Astrocyte (in vitro differentiated cells and primary cell): ENCODE measurements at regions not wholly inside any gene's neighbourhood (a gene's known extent, or its start where the extent isn't known, plus 50 kb on each side); places are given as distances from the start of the nearest gene placed in this dataset.
"Not testable (repeated sequence)": the region's sequence is repeated elsewhere in the genome, so short reads cannot be mapped to it uniquely, and the experiment has no call there.

ENCODE experiments used
- DNase-seq: peaks from one replicate; pipeline ENCODE4 v3.0.0-alpha.2; 2010; ENCODE audit warnings: low read depth
- FAIRE-seq: peaks from 2 replicates; lab custom pipeline; 2011; peaks lifted over from hg19 to GRCh38; lab: Jason Lieb, UNC
- H2AFZ ChIP-seq: 2 replicates; pipeline ENCODE4 v1.6.0; 2012; ENCODE audit warnings: low read depth, low read length, inconsistent platforms
- H3K27ac ChIP-seq: 2 replicates; pipeline ENCODE4 v1.5.1; 2011; ENCODE audit warnings: low read depth, low read length, inconsistent platforms
- H3K27me3 ChIP-seq: 2 replicates; pipeline ENCODE4 v1.6.0; 2011; ENCODE audit warnings: low read length, inconsistent platforms; ENCODE audit not compliant: insufficient read depth
- H3K36me3 ChIP-seq: 2 replicates; pipeline ENCODE4 v1.5.1; 2011; ENCODE audit warnings: low read length, inconsistent platforms; ENCODE audit not compliant: insufficient read depth
- H3K4me1 ChIP-seq: 2 replicates; pipeline ENCODE4 v1.5.1; 2011; ENCODE audit warnings: low read length, inconsistent platforms; ENCODE audit not compliant: insufficient read depth
- H3K4me2 ChIP-seq: 2 replicates; pipeline ENCODE4 v1.6.0; 2012; ENCODE audit warnings: low read length, inconsistent platforms
- H3K4me3 ChIP-seq: 2 replicates; pipeline ENCODE4 v1.5.1; 2011; ENCODE audit warnings: low read depth, mild to moderate bottlenecking, low read length, inconsistent platforms; ENCODE audit not compliant: insufficient read depth
- H3K79me2 ChIP-seq: 2 replicates; pipeline ENCODE4 v1.6.0; 2012; ENCODE audit warnings: mild to moderate bottlenecking, low read length, inconsistent platforms; ENCODE audit not compliant: insufficient read depth
- H3K9ac ChIP-seq: 2 replicates; pipeline ENCODE4 v1.6.0; 2012; ENCODE audit warnings: mild to moderate bottlenecking, low read length, inconsistent platforms
- H3K9me3 ChIP-seq: 2 replicates; pipeline ENCODE4 v1.5.1; 2012; ENCODE audit warnings: low read depth, mild to moderate bottlenecking, low read length, inconsistent platforms; ENCODE audit not compliant: insufficient read depth
- H4K20me1 ChIP-seq: 2 replicates; pipeline ENCODE4 v1.6.0; 2012; ENCODE audit warnings: low read length, inconsistent platforms; ENCODE audit not compliant: insufficient read depth
- H3K27ac Mint-ChIP-seq: one replicate; pipeline ENCODE4 v1.8.0; 2021; ENCODE audit warnings: mild to moderate bottlenecking, mixed read lengths; ENCODE audit not compliant: unreplicated experiment
- H3K27me3 Mint-ChIP-seq: one replicate; pipeline ENCODE4 v1.8.0; 2021; ENCODE audit warnings: low read depth, mixed read lengths; ENCODE audit not compliant: unreplicated experiment
- H3K36me3 Mint-ChIP-seq: one replicate; pipeline ENCODE4 v1.8.0; 2021; ENCODE audit warnings: low read depth, mixed read lengths; ENCODE audit not compliant: unreplicated experiment
- H3K4me1 Mint-ChIP-seq: one replicate; pipeline ENCODE4 v1.8.0; 2021; ENCODE audit warnings: low read depth, mixed read lengths; ENCODE audit not compliant: unreplicated experiment
- H3K4me3 Mint-ChIP-seq: one replicate; pipeline ENCODE4 v1.8.0; 2021; ENCODE audit warnings: mild to moderate bottlenecking, moderate library complexity, mixed read lengths; ENCODE audit not compliant: unreplicated experiment
- H3K9me3 Mint-ChIP-seq: one replicate; pipeline ENCODE4 v1.8.0; 2021; ENCODE audit warnings: mild to moderate bottlenecking, mixed read lengths; ENCODE audit not compliant: unreplicated experiment
- EZH2 ChIP-seq: IDR thresholded peaks from 2 replicates; pipeline ENCODE4 v1.6.1; 2012; ENCODE audit warnings: mild to moderate bottlenecking, low read length, inconsistent platforms; ENCODE audit not compliant: insufficient read depth
- TF ChIP-seq, protein P1 (sequence below): IDR thresholded peaks from 2 replicates; pipeline ENCODE4 v1.5.1; 2011; ENCODE audit warnings: low read depth, mild to moderate bottlenecking, inconsistent platforms, low read length, moderate library complexity; ENCODE audit not compliant: insufficient read depth

DNA sequence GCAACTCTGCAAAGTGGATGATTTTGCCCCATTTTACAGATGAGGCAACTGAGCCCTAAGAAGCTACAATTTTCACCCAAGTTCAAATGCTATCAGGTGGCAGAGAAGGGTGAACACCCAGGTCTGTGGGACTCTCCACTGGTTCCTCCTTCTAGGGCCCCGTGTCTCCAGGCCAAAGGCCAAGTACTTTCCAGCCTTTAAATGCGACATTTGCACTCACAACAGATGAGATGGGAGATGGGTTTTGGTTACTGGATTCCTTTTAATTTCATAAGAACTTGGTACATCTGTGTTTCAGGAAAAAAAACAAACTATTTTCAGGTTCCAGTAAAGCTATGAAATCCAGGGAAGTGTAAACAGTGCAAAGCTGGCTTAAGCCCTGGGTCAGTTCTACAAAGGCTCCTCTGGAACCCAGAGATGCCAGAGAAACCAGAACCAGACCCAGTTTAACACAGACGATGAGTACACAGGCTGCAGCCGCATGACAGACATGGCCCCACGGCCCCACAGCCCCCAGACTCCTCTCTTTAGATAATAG, 361.7 kb downstream of the ANAPC1 start:
- TF ChIP-seq, protein P1, sequence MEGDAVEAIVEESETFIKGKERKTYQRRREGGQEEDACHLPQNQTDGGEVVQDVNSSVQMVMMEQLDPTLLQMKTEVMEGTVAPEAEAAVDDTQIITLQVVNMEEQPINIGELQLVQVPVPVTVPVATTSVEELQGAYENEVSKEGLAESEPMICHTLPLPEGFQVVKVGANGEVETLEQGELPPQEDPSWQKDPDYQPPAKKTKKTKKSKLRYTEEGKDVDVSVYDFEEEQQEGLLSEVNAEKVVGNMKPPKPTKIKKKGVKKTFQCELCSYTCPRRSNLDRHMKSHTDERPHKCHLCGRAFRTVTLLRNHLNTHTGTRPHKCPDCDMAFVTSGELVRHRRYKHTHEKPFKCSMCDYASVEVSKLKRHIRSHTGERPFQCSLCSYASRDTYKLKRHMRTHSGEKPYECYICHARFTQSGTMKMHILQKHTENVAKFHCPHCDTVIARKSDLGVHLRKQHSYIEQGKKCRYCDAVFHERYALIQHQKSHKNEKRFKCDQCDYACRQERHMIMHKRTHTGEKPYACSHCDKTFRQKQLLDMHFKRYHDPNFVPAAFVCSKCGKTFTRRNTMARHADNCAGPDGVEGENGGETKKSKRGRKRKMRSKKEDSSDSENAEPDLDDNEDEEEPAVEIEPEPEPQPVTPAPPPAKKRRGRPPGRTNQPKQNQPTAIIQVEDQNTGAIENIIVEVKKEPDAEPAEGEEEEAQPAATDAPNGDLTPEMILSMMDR, result no peak
- no peak for TF ChIP-seq EZH2
- Histone ChIP-seq H3K36me3 (no peaks in the 10 kb centered on the region), H3K27ac (no peak overlapping the region), H3K9ac (no peak overlapping the region), H4K20me1 (no peaks in the 10 kb centered on the region), H3K4me2 (no peak overlapping the region), H3K4me3 (no peak overlapping the region), H3K9me3 (no peaks in the 10 kb centered on the region), H3K27me3 (peaks cover 2% of the 10 kb centered on the region), H3K4me1 (no peaks in the 10 kb centered on the region), H3K79me2 (no peaks in the 10 kb centered on the region), H2AFZ (no peak overlapping the region)
- DNase-seq (peak; percentile 12), FAIRE-seq (no peak)
- no peaks in the 10 kb centered on the region for H3K36me3 Mint-ChIP-seq
- H3K27me3 Mint-ChIP-seq, result peaks cover 22% of the 10 kb centered on the region
- no peak overlapping the region for H3K27ac Mint-ChIP-seq
- H3K4me1 Mint-ChIP-seq, result peaks cover 3% of the 10 kb centered on the region
- H3K4me3 Mint-ChIP-seq, result no peak overlapping the region
- H3K9me3 Mint-ChIP-seq, result peaks cover 2% of the 10 kb centered on the region

DNA sequence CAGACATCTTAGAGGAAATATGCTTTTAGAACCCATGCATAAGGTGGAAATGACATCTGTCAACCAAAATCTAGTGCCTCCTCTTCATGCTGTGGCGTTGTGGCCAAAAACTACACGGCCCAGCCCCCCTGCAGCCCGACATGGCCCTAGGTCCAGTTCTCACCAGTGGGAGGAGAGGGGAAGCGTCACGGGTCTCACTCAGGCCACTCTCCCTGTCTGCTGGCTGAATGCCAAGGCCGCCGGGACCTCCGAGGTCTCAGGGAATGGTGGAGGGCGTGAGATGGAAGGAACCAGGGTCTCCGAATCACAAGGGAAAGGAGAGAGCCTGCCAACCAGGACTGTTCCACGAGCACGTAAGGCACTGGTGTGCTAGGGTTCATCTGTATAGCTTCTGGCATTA, 361.0 kb downstream of the ANAPC1 start:
- Histone ChIP-seq H3K9me3 (no peaks in the 10 kb centered on the region), H3K9ac (no peak overlapping the region), H3K27ac (no peak overlapping the region), H3K4me3 (no peak overlapping the region), H3K4me2 (no peak overlapping the region), H3K36me3 (no peaks in the 10 kb centered on the region), H3K4me1 (no peaks in the 10 kb centered on the region), H3K27me3 (peaks cover 2% of the 10 kb centered on the region), H2AFZ (peak overlapping the region; percentile 44), H4K20me1 (no peaks in the 10 kb centered on the region), H3K79me2 (no peaks in the 10 kb centered on the region)
- no peaks in the 10 kb centered on the region for H3K36me3 Mint-ChIP-seq
- H3K4me3 Mint-ChIP-seq, result no peak overlapping the region
- H3K27ac Mint-ChIP-seq, result no peak overlapping the region
- peaks cover 22% of the 10 kb centered on the region for H3K27me3 Mint-ChIP-seq
- H3K4me1 Mint-ChIP-seq, result no peaks in the 10 kb centered on the region
- no peak for TF ChIP-seq EZH2
- TF ChIP-seq, protein P1, result no peak
- peaks cover 2% of the 10 kb centered on the region for H3K9me3 Mint-ChIP-seq
- DNase-seq (no peak), FAIRE-seq (no peak)

DNA sequence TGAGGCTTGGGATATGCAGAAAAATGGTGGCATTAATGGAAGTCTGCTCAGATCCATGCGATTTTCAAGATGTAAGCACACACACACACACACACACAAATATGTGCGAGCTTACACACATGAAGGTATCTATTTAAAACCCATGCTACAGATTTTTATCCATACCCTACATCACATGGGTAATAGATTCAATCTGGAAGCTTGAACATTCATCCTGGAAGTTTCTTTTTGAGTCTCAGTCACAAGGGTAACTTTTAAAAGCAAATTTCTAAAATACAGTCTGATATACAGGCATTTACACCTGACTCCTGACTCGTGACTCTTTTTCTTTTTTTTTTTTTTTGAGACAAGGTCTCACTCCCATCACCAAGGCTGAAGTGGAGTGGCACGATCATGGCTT, 359.0 kb downstream of the ANAPC1 start:
- not testable (repeated sequence) for H3K79me2 ChIP-seq, H3K4me1 Mint-ChIP-seq, H3K9me3 Mint-ChIP-seq, H3K9ac ChIP-seq, H4K20me1 ChIP-seq, H3K4me1 ChIP-seq, H3K36me3 Mint-ChIP-seq, H3K27ac ChIP-seq, H3K36me3 ChIP-seq, H2AFZ ChIP-seq, H3K27me3 ChIP-seq, H3K4me3 Mint-ChIP-seq, H3K4me2 ChIP-seq, DNase-seq, H3K4me3 ChIP-seq, FAIRE-seq, H3K9me3 ChIP-seq, H3K27ac Mint-ChIP-seq
- peaks cover 16% of the 10 kb centered on the region for H3K27me3 Mint-ChIP-seq

DNA sequence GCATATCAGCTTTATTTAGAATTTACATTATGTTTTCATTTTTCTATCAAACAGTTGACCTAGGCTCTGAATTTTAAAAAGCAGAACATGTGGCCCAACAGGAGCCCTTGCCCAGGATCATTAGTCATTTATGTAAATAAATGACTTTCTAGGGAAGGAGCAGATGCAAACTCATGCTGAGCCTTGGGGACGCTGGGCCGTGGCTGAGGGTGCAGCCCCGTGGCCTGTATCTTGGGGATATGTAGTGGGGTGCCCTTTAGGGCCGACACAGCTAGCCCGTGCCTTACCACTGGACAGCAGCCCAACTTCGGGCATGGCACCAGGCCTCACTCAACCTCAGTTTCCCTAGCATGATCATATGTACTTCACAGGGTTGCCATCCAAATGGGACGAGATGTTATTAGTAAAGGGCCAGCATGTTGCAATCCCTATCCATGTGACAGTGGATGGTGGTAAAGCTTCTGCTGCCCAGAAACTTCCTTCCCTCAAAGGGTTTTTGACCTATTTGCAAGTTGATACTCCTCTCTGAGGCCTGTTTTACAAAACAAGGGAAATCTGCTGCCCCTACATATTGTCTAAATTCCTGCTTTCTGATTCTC, 357.9 kb downstream of the ANAPC1 start:
- not testable (repeated sequence) for DNase-seq, H3K4me3 ChIP-seq, H3K4me2 ChIP-seq, H3K27ac ChIP-seq, H3K36me3 ChIP-seq, H2AFZ ChIP-seq, H3K4me3 Mint-ChIP-seq, H3K9me3 ChIP-seq, H3K79me2 ChIP-seq, H3K4me1 ChIP-seq, H3K4me1 Mint-ChIP-seq, H3K9ac ChIP-seq, H3K36me3 Mint-ChIP-seq, H3K27me3 ChIP-seq, H3K27ac Mint-ChIP-seq, FAIRE-seq, H4K20me1 ChIP-seq, H3K9me3 Mint-ChIP-seq
- peaks cover 13% of the 10 kb centered on the region for H3K27me3 Mint-ChIP-seq
